ENCODE measurements at regions not wholly inside any gene's neighbourhood (a gene's known extent, or its start where the extent isn't known, plus 50 kb on each side); places are given as distances from the start of the nearest gene placed in this dataset.
"Not testable (repeated sequence)": the region's sequence is repeated elsewhere in the genome, so short reads cannot be mapped to it uniquely, and the experiment has no call there.

GRCh38 chr9:94464790-94465189, 90.1 kb upstream of the PCAT7 start:
- BruUV-seq (replicated peaks) = no TSS peak
- Histone ChIP-seq H3K4me3 (ENCODE audit: low read depth in 2 of 2, low read length in 2 of 2) (no peak overlapping the region), H3K27me3 (ENCODE audit: control insufficient read depth, insufficient read depth, low read length) (no peaks in the 10 kb centered on the region), H3K36me3 (ENCODE audit: control insufficient read depth, insufficient read depth, low read length) (peaks cover 5% of the 10 kb centered on the region), H3K9me3 (ENCODE audit: control insufficient read depth, insufficient read depth, low read depth, low read length) (no peaks in the 10 kb centered on the region), H3K4me1 (ENCODE audit: control insufficient read depth, insufficient read depth, low read length) (no peaks in the 10 kb centered on the region), H3K27ac (ENCODE audit: low read length) (no peak overlapping the region)
- TF ChIP-seq TCF7L2 (IDR thresholded peaks at IDR 0.05; ENCODE audit: low read depth, low read length) = no peak
- TF ChIP-seq CTCF (IDR thresholded peaks at IDR 0.05) = no peak
- TF ChIP-seq SIN3A (IDR thresholded peaks at IDR 0.05; ENCODE audit: borderline replicate concordance, insufficient read depth, low read depth, low read length) = no peak
- no peak for TF ChIP-seq REST (IDR thresholded peaks at IDR 0.05; ENCODE audit: insufficient read depth in 1 of 2, low read depth in 2 of 2, low read length in 1 of 2)
- TF ChIP-seq POLR2AphosphoS5 (IDR thresholded peaks at IDR 0.05; ENCODE audit: low read depth, low read length) = no peak
- in situ Hi-C loops (cut with HindIII; ENCODE audit: low pct_unique_long_range_greater_than_20kb, low sequenced_read_pairs) = no loop called here
- ATAC-seq = no peak
- no peak for DNase-seq (ENCODE audit: low read depth, low spot score)
- intact Hi-C loops (cut with micrococcal nuclease; ENCODE audit: unreplicated experiment) = no loop called here
- ChIA-PET CTCF (no interaction called here), POLR2A (no interaction called here)

GRCh38 chr9:94472063-94472462, 82.8 kb upstream of the PCAT7 start:
- intact Hi-C loops (cut with micrococcal nuclease; ENCODE audit: unreplicated experiment) = not testable (repeated sequence)

GRCh38 chr9:94472806-94473360, 82.0 kb upstream of the PCAT7 start:
- no peaks in the 10 kb centered on the region for H3K4me1 ChIP-seq (ENCODE audit: control insufficient read depth, insufficient read depth, low read length)
- H3K4me3 ChIP-seq (ENCODE audit: low read depth in 2 of 2, low read length in 2 of 2) = no peak overlapping the region
- ATAC-seq = no peak
- ChIA-PET POLR2A (interaction anchor here (0.6 kb wide), 1 partner anchor 58 kb away, joined by 5 read pairs; no protein-coding TSS in a partner anchor), CTCF (interaction anchor here (0.6 kb wide), 1 partner anchor 23 kb away, joined by 5 read pairs; no protein-coding TSS in a partner anchor)
- no peaks in the 10 kb centered on the region for H3K9me3 ChIP-seq (ENCODE audit: control insufficient read depth, insufficient read depth, low read depth, low read length)
- in situ Hi-C loops (cut with HindIII; ENCODE audit: low pct_unique_long_range_greater_than_20kb, low sequenced_read_pairs) = no loop called here
- no peak overlapping the region for H3K27ac ChIP-seq (ENCODE audit: low read length)
- no peak for DNase-seq (ENCODE audit: low read depth, low spot score)
- H3K36me3 ChIP-seq (ENCODE audit: control insufficient read depth, insufficient read depth, low read length) = no peaks in the 10 kb centered on the region
- TF ChIP-seq POLR2AphosphoS5 (IDR thresholded peaks at IDR 0.05; ENCODE audit: low read depth, low read length) (no peak), CTCF (IDR thresholded peaks at IDR 0.05) (no peak), REST (IDR thresholded peaks at IDR 0.05; ENCODE audit: insufficient read depth in 1 of 2, low read depth in 2 of 2, low read length in 1 of 2) (no peak), TCF7L2 (IDR thresholded peaks at IDR 0.05; ENCODE audit: low read depth, low read length) (no peak), SIN3A (IDR thresholded peaks at IDR 0.05; ENCODE audit: borderline replicate concordance, insufficient read depth, low read depth, low read length) (no peak)
- BruUV-seq (replicated peaks) = no TSS peak
- no peaks in the 10 kb centered on the region for H3K27me3 ChIP-seq (ENCODE audit: control insufficient read depth, insufficient read depth, low read length)
- intact Hi-C loops (cut with micrococcal nuclease; ENCODE audit: unreplicated experiment) = no loop called here

More at GRCh38 chr9:94472063-94472462, 82.8 kb upstream of the PCAT7 start:
- H3K9me3 ChIP-seq (ENCODE audit: control insufficient read depth, insufficient read depth, low read depth, low read length); H3K4me3 ChIP-seq (ENCODE audit: low read depth in 2 of 2, low read length in 2 of 2); BruUV-seq (replicated peaks); H3K27ac ChIP-seq (ENCODE audit: low read length); H3K36me3 ChIP-seq (ENCODE audit: control insufficient read depth, insufficient read depth, low read length); POLR2A ChIA-PET; CTCF ChIA-PET; H3K4me1 ChIP-seq (ENCODE audit: control insufficient read depth, insufficient read depth, low read length); DNase-seq (ENCODE audit: low read depth, low spot score); H3K27me3 ChIP-seq (ENCODE audit: control insufficient read depth, insufficient read depth, low read length); ATAC-seq; in situ Hi-C loops (cut with HindIII; ENCODE audit: low pct_unique_long_range_greater_than_20kb, low sequenced_read_pairs): not testable (repeated sequence)
